ENCODE measurements at regions not wholly inside any gene's neighbourhood (a gene's known extent, or its start where the extent isn't known, plus 50 kb on each side); places are given as distances from the start of the nearest gene placed in this dataset.

DNA sequence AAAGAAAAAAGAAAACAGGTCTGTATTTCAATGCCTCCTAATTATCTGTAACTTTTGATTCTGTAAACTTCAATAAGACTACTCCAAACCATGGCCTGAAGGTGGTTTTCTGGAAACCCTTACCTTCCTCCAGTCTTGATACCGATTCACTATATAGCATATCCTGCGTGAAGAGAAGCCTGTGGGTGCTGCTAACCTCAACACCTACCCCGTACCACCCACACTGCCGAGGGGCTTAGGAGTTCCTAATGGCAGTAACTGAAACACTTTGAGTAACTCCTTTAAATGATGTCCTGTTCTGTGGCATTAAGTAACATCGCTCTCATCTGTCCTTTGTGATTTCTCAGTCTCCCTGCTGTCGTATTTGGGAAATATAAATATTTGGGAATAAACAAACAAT is 104.5 kb upstream of the CARMIL1 start:
- no peak for DNase-seq (ENCODE audit: low read depth)
- Histone ChIP-seq H3K9ac (ENCODE audit: low read length) (peak overlapping the region; percentile 81), H3K27me3 (replicated peaks; ENCODE audit: control insufficient read depth, insufficient read depth, low read length) (no peaks in the 10 kb centered on the region), H3K4me3 (ENCODE audit: low read length) (no peak overlapping the region), H3K36me3 (ENCODE audit: control insufficient read depth, insufficient read depth, low read length, severe bottlenecking) (no peaks in the 10 kb centered on the region), H3K9me3 (ENCODE audit: control insufficient read depth, low read length) (no peaks in the 10 kb centered on the region), H3K4me1 (ENCODE audit: control insufficient read depth, insufficient read depth, low read length) (peaks cover 82% of the 10 kb centered on the region)

DNA sequence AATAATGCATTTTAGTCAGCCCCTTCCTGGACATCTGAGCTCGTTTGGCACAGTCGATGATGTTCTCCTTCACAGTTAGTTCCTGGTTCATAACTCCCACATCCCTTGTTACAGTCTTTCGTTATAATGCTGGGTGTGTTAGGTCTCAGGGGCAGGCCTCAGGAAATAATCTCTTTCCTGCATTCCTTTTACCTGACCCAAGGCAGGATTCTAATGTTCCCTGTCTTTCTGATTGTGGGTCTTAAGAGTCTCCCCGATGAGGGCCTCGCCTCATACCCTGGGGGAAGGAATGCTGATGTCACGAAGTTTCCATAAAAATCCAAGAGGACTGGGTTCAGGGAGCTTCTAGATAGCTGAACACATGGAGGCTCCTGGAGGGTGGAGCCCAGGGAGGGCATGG is 104.0 kb upstream of the CARMIL1 start:
- H3K4me1 ChIP-seq (ENCODE audit: control insufficient read depth, insufficient read depth, low read length), result peaks cover 80% of the 10 kb centered on the region
- DNase-seq (ENCODE audit: low read depth), result no peak
- no peak overlapping the region for H3K4me3 ChIP-seq (ENCODE audit: low read length)
- H3K36me3 ChIP-seq (ENCODE audit: control insufficient read depth, insufficient read depth, low read length, severe bottlenecking), result no peaks in the 10 kb centered on the region
- H3K27me3 ChIP-seq (replicated peaks; ENCODE audit: control insufficient read depth, insufficient read depth, low read length), result no peaks in the 10 kb centered on the region
- H3K9ac ChIP-seq (ENCODE audit: low read length), result no peak overlapping the region
- H3K9me3 ChIP-seq (ENCODE audit: control insufficient read depth, low read length), result no peaks in the 10 kb centered on the region

GRCh38 chr6:25175681-25176080 is 103.5 kb upstream of the CARMIL1 start:
- Histone ChIP-seq H3K9me3 (ENCODE audit: control insufficient read depth, low read length) (no peaks in the 10 kb centered on the region), H3K4me3 (ENCODE audit: low read length) (no peak overlapping the region), H3K36me3 (ENCODE audit: control insufficient read depth, insufficient read depth, low read length, severe bottlenecking) (no peaks in the 10 kb centered on the region), H3K27me3 (replicated peaks; ENCODE audit: control insufficient read depth, insufficient read depth, low read length) (no peaks in the 10 kb centered on the region), H3K4me1 (ENCODE audit: control insufficient read depth, insufficient read depth, low read length) (peaks cover 80% of the 10 kb centered on the region), H3K9ac (ENCODE audit: low read length) (no peak overlapping the region)
- no peak for DNase-seq (ENCODE audit: low read depth)

DNA sequence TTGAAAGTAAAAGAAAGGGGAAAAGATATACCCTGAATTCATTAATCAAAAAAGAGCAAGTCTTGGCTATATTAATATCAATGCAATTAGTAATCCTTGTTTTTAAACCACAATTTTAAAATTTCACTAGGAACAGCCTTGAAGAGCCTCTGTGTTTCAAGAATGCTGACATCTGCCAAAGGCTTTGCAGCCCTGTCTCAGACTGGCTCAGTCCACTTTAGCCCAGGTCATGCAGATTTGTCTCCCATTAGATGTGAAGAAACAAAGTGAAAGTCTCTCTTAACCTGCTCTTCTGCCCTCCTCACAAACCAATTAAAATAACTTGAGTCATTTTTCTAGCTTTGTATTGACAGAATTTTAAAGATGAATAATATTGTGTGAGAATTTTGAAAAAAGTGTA is 102.7 kb upstream of the CARMIL1 start:
- H3K27me3 ChIP-seq (replicated peaks; ENCODE audit: control insufficient read depth, insufficient read depth, low read length), result no peaks in the 10 kb centered on the region
- H3K9me3 ChIP-seq (ENCODE audit: control insufficient read depth, low read length), result no peaks in the 10 kb centered on the region
- H3K4me3 ChIP-seq (ENCODE audit: low read length), result no peak overlapping the region
- no peak overlapping the region for H3K9ac ChIP-seq (ENCODE audit: low read length)
- H3K36me3 ChIP-seq (ENCODE audit: control insufficient read depth, insufficient read depth, low read length, severe bottlenecking), result no peaks in the 10 kb centered on the region
- peaks cover 74% of the 10 kb centered on the region for H3K4me1 ChIP-seq (ENCODE audit: control insufficient read depth, insufficient read depth, low read length)
- no peak for DNase-seq (ENCODE audit: low read depth)

DNA sequence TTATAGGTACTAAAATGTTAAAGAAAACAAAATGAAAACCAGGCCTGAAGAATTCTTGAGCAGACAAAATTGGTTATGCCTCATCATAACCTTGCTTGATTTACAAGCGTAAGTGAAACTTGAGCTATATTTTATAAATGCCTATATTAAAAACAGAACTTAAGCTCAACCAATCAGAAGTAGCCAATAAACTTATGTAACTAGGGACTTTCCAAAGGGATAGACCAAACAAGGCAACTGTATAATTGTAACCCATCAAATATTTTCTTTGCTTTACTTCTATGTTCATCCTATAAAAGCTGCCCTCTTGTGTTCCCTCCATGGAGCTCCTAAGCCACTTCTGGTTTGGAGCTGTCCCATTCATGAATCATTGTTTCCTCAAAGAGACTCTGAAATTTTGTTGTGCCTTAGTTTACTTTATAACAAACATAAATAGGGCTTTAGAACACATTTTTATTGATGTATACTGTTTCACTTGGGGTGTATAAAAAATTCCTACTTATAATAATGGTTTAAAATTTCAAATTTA is 101.6 kb upstream of the CARMIL1 start:
- no peaks in the 10 kb centered on the region for H3K27me3 ChIP-seq (replicated peaks; ENCODE audit: control insufficient read depth, insufficient read depth, low read length)
- peaks cover 73% of the 10 kb centered on the region for H3K4me1 ChIP-seq (ENCODE audit: control insufficient read depth, insufficient read depth, low read length)
- H3K9ac ChIP-seq (ENCODE audit: low read length), result no peak overlapping the region
- no peak overlapping the region for H3K4me3 ChIP-seq (ENCODE audit: low read length)
- no peaks in the 10 kb centered on the region for H3K36me3 ChIP-seq (ENCODE audit: control insufficient read depth, insufficient read depth, low read length, severe bottlenecking)
- DNase-seq (ENCODE audit: low read depth), result no peak
- H3K9me3 ChIP-seq (ENCODE audit: control insufficient read depth, low read length), result no peaks in the 10 kb centered on the region

GRCh38 chr6:25178336-25179035 is 100.7 kb upstream of the CARMIL1 start:
- no peaks in the 10 kb centered on the region for H3K9me3 ChIP-seq (ENCODE audit: control insufficient read depth, low read length)
- peaks cover 63% of the 10 kb centered on the region for H3K4me1 ChIP-seq (ENCODE audit: control insufficient read depth, insufficient read depth, low read length)
- H3K9ac ChIP-seq (ENCODE audit: low read length), result peak overlapping the region; percentile 84
- no peak for DNase-seq (ENCODE audit: low read depth)
- H3K36me3 ChIP-seq (ENCODE audit: control insufficient read depth, insufficient read depth, low read length, severe bottlenecking), result no peaks in the 10 kb centered on the region
- H3K27me3 ChIP-seq (replicated peaks; ENCODE audit: control insufficient read depth, insufficient read depth, low read length), result no peaks in the 10 kb centered on the region
- peak overlapping the region; percentile 57 for H3K4me3 ChIP-seq (ENCODE audit: low read length)

GRCh38 chr6:25179051-25179778 is 100.0 kb upstream of the CARMIL1 start:
- Histone ChIP-seq H3K9me3 (ENCODE audit: control insufficient read depth, low read length) (no peaks in the 10 kb centered on the region), H3K4me1 (ENCODE audit: control insufficient read depth, insufficient read depth, low read length) (peaks cover 56% of the 10 kb centered on the region)
- peak; percentile 77 for DNase-seq (ENCODE audit: low read depth)

GRCh38 chr6:25180630-25181349 is 98.4 kb upstream of the CARMIL1 start:
- no peak overlapping the region for H3K4me3 ChIP-seq (ENCODE audit: low read length)
- H3K9ac ChIP-seq (ENCODE audit: low read length), result peak overlapping the region; percentile 42
- H3K27me3 ChIP-seq (replicated peaks; ENCODE audit: control insufficient read depth, insufficient read depth, low read length), result no peaks in the 10 kb centered on the region
- no peaks in the 10 kb centered on the region for H3K36me3 ChIP-seq (ENCODE audit: control insufficient read depth, insufficient read depth, low read length, severe bottlenecking)
- no peak for DNase-seq (ENCODE audit: low read depth)
- H3K9me3 ChIP-seq (ENCODE audit: control insufficient read depth, low read length), result no peaks in the 10 kb centered on the region
- H3K4me1 ChIP-seq (ENCODE audit: control insufficient read depth, insufficient read depth, low read length), result peaks cover 41% of the 10 kb centered on the region

More at GRCh38 chr6:25179051-25179778, 100.0 kb upstream of the CARMIL1 start:
- peak overlapping the region; percentile 84 for H3K9ac ChIP-seq (ENCODE audit: low read length)
- no peaks in the 10 kb centered on the region for H3K27me3 ChIP-seq (replicated peaks; ENCODE audit: control insufficient read depth, insufficient read depth, low read length)
- H3K36me3 ChIP-seq (ENCODE audit: control insufficient read depth, insufficient read depth, low read length, severe bottlenecking), result no peaks in the 10 kb centered on the region
- H3K4me3 ChIP-seq (ENCODE audit: low read length), result peak overlapping the region; percentile 57

DNA sequence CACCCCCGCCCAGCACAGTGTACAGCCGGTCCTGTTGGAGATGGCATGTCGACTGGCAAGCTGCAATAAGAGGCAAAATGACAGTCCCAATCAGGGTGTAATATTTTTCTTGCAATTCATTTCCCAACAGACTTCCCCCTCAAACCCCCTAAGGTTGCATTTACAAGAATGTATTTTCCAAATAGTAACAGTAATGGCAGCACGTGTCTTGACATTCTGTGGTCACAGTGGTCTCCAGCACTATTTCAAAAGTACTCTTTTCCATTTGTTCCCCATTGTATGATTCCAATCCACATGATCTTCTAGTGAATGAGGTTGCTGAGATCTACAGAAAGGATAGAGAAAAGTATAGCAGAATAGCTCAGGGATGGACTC is 97.8 kb upstream of the CARMIL1 start:
- Histone ChIP-seq H3K36me3 (ENCODE audit: control insufficient read depth, insufficient read depth, low read length, severe bottlenecking) (no peaks in the 10 kb centered on the region), H3K27me3 (replicated peaks; ENCODE audit: control insufficient read depth, insufficient read depth, low read length) (no peaks in the 10 kb centered on the region), H3K9me3 (ENCODE audit: control insufficient read depth, low read length) (no peaks in the 10 kb centered on the region), H3K4me3 (ENCODE audit: low read length) (no peak overlapping the region), H3K4me1 (ENCODE audit: control insufficient read depth, insufficient read depth, low read length) (peaks cover 37% of the 10 kb centered on the region), H3K9ac (ENCODE audit: low read length) (no peak overlapping the region)
- no peak for DNase-seq (ENCODE audit: low read depth)

GRCh38 chr6:25181923-25182322 is 97.3 kb upstream of the CARMIL1 start:
- DNase-seq (ENCODE audit: low read depth), result no peak
- no peaks in the 10 kb centered on the region for H3K27me3 ChIP-seq (replicated peaks; ENCODE audit: control insufficient read depth, insufficient read depth, low read length)

DNA sequence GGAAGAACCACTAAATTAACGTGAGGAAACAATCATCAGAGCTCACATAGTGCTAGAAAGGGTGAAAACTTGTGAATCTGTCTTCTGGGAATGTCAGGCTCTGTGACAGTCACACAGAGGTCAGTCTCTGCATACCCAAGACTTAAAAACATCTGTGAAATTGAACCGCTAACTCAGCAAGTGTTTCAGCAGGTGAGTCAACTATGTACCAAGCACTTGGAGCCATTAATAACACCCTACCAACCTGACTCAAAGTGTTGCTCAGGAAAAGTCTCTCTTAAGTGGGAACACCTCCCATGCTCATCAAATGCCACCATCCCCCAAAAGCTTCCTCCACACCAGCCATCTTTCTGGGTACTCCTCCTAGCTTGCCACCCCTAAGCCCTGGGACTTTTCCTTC is 92.3 kb upstream of the CARMIL1 start:
- DNase-seq (ENCODE audit: low read depth), result no peak
- H3K9ac ChIP-seq (ENCODE audit: low read length), result no peak overlapping the region

More at GRCh38 chr6:25181923-25182322, 97.3 kb upstream of the CARMIL1 start:
- Histone ChIP-seq H3K9ac (ENCODE audit: low read length) (no peak overlapping the region), H3K4me3 (ENCODE audit: low read length) (no peak overlapping the region), H3K9me3 (ENCODE audit: control insufficient read depth, low read length) (no peaks in the 10 kb centered on the region), H3K36me3 (ENCODE audit: control insufficient read depth, insufficient read depth, low read length, severe bottlenecking) (no peaks in the 10 kb centered on the region), H3K4me1 (ENCODE audit: control insufficient read depth, insufficient read depth, low read length) (peaks cover 33% of the 10 kb centered on the region)

More for the DNA sequence above, 92.3 kb upstream of the CARMIL1 start:
- Histone ChIP-seq H3K4me1 (ENCODE audit: control insufficient read depth, insufficient read depth, low read length) (peaks cover 4% of the 10 kb centered on the region), H3K4me3 (ENCODE audit: low read length) (no peak overlapping the region), H3K27me3 (replicated peaks; ENCODE audit: control insufficient read depth, insufficient read depth, low read length) (no peaks in the 10 kb centered on the region), H3K9me3 (ENCODE audit: control insufficient read depth, low read length) (no peaks in the 10 kb centered on the region), H3K36me3 (ENCODE audit: control insufficient read depth, insufficient read depth, low read length, severe bottlenecking) (no peaks in the 10 kb centered on the region)

All from adipocyte (in vitro differentiated cells).